Renal cortical epithelial cell (primary cell): ENCODE measurements at regions not wholly inside any gene's neighbourhood (a gene's known extent, or its start where the extent isn't known, plus 50 kb on each side); places are given as distances from the start of the nearest gene placed in this dataset.
A peak's percentile ranks its signal among the peaks of the same experiment; 100 is the strongest.

Experiments
- DNase-seq: peaks from one replicate; pipeline ENCODE4 v3.0.0-alpha.2; 2011; ENCODE audit warnings: low read depth

GRCh38 chr10:2445370-2445769, 622.0 kb upstream of the PFKP start:
- no peak for DNase-seq

DNA sequence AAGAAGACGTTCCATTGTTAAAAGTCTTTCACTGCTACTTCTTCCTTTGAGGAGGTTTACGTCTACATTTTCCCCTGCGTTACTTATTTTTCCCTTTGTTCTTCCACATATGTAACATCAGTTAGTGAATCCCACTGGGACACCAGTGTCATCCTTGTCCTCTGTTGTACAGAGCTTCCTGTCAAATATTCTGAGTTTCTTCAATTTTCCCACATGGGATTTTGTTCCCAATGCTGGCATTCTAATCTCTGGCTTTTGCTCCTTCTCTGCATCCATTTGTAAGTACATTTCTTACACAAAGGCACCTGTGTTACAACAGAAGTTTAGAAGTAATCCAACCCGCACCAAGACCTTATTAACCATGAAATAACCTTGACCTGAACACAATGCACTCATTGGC, 627.4 kb upstream of the PFKP start:
- no peak for DNase-seq

- DNase-seq: no peak
These were observed 628.3 kb upstream of the PFKP start for GRCh38 chr10:2439000-2439399.

GRCh38 chr10:2438248-2438939, 629.0 kb upstream of the PFKP start:
- no peak for DNase-seq

DNA sequence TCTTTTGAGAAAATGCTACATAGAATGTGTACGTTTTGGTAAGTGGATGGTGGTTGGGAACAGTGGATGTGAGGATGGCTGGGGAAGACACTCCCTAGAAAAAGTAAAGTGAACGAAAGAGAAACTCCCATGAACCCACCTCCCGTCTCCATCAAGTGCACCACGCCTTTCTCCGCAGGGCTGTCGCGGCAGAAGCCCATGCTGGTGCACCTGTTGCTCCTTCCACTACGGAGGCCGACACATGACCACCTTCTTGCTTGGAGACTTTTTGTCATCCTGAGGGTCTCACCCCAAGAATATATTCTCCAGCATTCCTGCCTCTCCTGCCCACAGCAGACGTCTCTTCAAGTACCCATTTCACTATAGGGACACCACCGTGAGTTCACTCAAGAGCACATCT, 630.4 kb upstream of the PFKP start:
- DNase-seq: no peak

DNA sequence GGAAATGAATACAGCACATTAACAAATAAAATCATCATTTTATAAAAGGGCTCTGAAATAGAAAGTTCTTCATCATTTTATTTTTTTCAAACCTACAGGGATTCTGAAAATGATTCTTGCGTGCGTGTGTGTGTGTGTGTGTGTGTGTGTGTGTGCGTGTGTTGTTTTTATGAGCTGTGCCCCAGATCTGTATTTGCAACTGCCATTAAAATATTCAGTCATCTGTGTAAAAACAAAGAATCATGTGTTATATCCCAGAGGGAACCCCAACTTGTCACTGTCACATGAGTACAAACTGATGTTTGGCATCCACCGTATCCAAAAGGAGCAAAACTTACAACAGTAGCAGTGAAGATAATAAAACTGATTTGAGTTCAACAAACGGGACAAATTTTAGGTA, 635.4 kb upstream of the PFKP start:
- no peak for DNase-seq

GRCh38 chr10:2427412-2427811, 639.9 kb upstream of the PFKP start:
- no peak for DNase-seq

DNA sequence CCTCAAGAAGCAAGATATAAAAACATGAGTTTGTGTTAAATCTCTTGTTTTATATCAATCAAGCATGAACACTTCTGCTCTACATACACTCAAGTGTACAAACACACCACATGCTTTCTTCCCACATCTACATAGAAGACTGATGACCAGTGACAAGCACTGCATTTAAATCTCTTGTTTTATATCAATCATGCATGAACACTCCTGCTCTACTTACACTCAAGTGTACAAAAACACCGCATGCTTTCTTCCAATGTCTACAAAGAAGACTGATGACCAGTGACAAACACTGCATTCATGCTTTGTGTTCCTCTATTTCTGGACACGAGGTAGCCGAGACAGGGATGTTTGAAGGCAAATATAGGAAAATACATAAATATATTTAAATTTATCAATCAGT, 642.0 kb upstream of the PFKP start:
- no peak for DNase-seq

GRCh38 chr10:2414562-2414961, 652.8 kb upstream of the PFKP start:
- no peak for DNase-seq

GRCh38 chr10:2414039-2414438, 653.3 kb upstream of the PFKP start:
- no peak for DNase-seq

GRCh38 chr10:2410049-2410448, 657.3 kb upstream of the PFKP start:
- no peak for DNase-seq

- DNase-seq: no peak
These were observed 664.1 kb upstream of the ADARB2 start for GRCh38 chr10:2401459-2401858.

DNA sequence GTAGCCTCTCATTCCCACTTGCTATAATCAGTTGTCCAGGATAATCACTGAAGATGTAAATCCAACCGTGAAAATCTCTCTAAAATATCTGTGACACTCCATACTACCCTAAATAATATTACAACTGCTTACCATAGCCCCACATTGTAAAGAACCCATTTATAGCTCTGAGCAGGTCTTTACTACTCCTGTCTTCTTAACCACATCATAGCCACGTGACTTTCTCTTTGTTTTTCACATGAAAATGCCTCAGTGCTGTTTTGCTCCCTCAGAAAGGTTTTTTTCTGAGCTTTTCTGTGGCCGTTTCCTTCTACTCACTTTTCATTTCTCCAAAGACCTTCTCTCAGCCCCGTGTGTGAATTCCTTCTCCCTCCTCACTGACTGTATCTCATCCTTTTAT, 662.2 kb upstream of the ADARB2 start:
- no peak for DNase-seq

DNA sequence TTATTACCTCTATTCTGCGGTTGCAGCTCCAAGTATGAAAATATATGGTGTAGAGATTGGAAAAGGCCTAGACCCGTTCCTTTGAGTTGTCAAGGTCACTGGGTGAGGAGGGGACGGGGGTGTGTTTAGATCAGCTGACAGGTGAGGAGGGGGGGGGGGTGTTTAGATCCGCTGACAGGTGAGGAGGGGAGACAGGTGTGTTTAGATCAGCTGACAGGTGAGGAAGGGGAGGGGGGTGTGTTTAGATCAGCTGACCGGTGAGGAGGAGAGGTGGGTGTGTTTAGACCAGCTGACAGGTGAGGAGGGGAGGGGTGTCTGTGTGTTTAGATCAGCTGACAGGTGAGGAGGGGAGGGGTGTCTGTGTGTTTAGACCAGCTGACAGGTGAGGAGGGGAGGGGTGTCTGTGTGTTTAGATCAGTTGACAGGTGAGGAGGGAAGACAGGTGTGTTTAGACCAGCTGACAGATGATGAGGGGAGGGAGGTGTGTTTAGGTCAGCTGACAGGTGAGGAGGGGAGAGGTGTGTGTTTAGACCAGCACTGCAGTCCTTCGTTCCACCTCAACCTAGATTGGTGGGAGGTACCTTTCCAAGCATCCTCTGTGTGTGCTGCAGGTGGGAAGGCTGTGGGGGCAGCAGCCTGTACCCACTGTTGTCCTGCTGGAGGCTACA, 655.0 kb upstream of the ADARB2 start:
- DNase-seq: peak; percentile 11

- no peak for DNase-seq
These were observed 650.3 kb upstream of the ADARB2 start for GRCh38 chr10:2387672-2388071.

DNA sequence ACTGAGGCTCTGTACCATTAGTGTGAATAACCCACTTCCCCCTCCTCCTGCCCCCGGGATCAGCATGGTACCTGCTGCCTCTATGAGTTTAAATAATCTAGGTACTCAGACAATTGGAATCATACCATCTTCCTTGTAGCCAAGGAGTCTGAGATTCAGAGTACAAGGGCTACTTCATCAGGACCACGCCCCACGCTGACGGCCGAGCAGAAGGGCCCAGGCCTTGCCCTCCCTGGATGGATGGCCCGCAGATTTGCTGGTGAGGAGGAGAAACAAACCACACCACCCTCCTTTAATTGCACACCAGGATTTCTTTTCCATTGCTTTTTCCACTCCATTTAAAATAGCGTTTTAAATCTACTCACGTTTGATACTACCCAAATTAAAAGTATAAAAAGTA, 649.9 kb upstream of the ADARB2 start:
- no peak for DNase-seq

DNA sequence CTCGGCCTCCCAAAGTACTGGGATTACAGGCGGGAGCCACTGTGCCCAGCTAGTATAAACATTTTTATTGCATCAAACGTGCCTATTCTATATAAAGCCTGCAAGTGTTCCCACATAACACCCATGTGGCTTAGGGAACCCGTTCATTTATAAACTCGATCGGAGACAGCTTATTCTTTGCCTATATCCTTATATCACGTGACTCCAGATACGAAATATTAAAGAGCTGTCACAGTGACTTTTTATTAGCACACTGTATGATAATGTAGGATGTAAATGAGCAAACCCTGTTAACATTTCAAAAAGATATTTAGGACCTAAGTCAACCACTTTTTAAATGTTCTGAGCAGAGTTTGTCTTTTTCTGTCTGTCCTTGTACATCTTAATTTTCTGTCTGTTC, 642.9 kb upstream of the ADARB2 start:
- no peak for DNase-seq

DNA sequence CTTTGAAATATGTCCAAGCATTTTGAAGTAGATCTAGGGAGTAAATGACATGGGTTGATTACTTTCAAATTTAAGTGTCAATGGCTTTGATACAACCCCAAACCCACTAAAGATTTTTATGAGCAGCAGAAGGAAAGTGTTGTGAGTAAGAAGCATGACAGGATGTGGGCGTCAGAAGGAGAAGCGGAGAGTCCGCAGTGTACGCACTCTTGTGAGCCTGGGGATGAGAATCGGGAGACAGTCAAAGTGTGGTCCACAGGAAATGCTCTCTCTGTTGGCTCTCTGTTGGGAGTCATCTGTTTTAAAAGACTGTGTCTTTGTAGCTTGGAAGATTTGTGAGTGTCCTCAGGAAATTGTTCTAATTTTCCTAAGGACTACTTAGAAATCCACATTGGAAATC, 629.8 kb upstream of the ADARB2 start:
- DNase-seq: no peak

DNA sequence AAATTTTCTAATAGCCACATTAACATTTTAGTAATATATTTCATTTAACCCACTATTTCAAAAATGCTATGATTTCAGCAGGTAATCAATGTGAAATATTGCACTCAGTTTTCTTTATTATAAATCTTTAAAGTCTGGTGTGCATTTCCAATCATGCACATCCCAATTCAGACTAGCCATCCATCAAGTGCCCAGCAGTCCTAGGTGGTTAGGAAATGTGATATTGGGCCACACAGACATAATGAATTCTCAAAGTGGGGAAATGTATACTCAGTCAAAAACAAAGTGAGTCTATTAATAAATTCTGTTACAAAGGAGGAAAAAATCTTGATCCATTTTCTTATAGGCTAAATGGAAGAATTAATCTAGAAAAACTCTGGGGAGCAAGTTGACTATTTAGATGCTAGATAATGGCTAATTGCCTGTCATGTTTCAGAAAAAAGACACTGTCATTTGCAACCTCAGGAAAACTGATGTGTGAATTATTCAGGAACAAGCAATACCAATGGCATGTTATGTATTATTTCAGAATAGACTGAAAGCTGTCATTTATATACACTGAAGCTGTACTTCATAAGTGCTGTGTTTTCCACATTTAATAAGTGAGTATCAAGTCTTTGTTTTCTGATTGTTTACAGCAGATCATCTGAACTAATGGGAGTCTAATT, 629.1 kb upstream of the ADARB2 start:
- DNase-seq: no peak

DNA sequence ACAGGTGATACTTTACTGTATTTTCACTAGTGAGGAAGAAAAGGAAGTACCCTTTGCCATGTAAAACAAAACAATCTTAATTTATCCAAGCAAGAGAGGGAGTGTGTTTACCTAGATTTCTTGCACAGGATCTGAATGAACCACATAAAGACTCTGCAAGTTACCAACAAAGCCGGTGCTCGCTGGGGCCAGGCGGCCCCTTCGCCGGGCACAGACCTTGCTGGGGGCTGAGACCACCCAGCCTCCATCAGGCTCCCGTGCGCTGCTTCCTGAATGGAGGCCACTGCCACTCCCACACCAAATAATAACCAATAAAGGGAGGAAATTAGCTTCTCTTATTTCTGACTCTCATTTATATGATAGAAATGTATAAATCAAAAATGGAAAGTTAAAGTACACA, 625.0 kb upstream of the ADARB2 start:
- no peak for DNase-seq

GRCh38 chr10:2358586-2358985, 621.3 kb upstream of the ADARB2 start:
- DNase-seq: no peak

DNA sequence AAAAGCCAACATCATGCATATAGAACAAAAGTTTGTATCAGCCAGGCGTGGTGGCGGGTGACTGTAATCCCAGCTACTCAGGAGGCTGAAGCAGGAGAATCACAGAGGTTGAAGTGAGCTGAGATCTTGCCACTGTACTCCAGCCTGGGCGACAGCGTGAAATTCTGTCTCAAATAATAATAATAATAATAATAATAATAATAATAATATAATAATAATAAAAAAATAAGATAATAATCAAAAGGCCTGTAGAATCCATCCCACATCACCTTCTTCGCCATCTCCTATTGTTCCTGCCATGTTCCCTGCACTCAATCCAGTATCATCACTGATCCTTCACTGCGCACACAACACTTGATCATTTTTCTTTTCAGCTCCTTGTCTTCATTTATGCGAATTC, 619.3 kb upstream of the ADARB2 start:
- no peak for DNase-seq

DNA sequence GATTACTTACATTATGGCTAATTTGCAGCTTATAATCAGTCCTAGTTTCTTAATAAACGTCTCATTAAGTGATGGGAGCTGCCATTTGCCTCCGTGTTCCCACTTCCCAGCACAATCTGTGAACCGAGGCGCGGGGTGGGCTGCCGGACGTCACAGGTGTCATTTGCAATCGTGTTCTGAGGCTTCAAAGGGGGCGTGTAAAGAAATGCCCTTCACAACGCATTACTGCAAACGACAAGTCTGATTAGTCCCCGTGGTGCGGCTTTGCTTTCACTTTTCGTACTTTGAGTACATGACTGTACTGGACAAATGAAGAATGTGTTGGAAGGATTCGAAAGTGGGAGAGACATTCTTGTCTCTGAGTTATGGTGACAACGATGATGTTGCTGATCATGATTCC, 614.2 kb upstream of the ADARB2 start:
- no peak for DNase-seq
